ENCODE measurements at regions not wholly inside any gene's neighbourhood (a gene's known extent, or its start where the extent isn't known, plus 50 kb on each side); places are given as distances from the start of the nearest gene placed in this dataset.

DNA sequence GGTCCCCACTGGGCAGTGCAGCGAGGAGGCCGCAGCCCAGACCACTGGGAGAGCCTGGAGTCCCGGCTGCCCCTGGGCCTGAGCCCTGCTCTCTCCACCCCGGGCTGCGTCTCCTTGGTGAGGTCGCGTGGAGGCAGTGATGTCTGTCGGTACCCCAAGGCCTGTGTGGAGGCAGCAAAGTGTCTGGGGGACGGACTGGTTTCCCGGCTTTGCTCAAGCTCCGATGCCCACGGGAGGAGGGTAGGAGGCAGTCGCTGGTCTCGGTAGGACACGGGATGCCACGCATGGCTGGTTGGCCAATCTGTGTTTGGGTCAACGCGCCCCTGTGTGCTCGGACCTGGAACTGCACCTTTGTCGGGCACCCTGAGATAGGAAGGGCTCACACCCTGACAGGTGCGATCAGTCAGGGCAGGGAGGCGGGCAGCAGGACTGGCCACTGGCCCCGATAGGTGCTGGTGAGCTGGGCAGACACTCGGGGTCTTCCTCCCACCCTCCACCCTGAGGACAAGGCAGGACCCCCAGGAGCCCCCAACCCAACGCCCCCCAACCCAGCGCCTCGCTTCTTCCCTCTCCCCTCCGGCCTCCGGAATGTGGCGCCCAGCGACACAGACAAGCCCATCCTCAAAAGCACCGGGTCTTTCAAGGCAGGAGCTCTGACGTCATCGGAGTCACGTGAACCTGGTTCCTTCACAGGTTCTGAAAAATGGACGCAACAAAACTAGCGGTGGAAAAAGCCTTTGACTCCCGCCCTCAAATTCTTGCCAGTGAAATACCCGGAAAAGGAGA lies 288.6 kb downstream of the NDUFA10 start:
- no peak for DNase-seq (ENCODE audit: extremely low read depth, low read depth)
- TF ChIP-seq, protein P1, sequence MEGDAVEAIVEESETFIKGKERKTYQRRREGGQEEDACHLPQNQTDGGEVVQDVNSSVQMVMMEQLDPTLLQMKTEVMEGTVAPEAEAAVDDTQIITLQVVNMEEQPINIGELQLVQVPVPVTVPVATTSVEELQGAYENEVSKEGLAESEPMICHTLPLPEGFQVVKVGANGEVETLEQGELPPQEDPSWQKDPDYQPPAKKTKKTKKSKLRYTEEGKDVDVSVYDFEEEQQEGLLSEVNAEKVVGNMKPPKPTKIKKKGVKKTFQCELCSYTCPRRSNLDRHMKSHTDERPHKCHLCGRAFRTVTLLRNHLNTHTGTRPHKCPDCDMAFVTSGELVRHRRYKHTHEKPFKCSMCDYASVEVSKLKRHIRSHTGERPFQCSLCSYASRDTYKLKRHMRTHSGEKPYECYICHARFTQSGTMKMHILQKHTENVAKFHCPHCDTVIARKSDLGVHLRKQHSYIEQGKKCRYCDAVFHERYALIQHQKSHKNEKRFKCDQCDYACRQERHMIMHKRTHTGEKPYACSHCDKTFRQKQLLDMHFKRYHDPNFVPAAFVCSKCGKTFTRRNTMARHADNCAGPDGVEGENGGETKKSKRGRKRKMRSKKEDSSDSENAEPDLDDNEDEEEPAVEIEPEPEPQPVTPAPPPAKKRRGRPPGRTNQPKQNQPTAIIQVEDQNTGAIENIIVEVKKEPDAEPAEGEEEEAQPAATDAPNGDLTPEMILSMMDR (IDR thresholded peaks at IDR 0.05; ENCODE audit: low read depth, low read length), result no peak

DNA sequence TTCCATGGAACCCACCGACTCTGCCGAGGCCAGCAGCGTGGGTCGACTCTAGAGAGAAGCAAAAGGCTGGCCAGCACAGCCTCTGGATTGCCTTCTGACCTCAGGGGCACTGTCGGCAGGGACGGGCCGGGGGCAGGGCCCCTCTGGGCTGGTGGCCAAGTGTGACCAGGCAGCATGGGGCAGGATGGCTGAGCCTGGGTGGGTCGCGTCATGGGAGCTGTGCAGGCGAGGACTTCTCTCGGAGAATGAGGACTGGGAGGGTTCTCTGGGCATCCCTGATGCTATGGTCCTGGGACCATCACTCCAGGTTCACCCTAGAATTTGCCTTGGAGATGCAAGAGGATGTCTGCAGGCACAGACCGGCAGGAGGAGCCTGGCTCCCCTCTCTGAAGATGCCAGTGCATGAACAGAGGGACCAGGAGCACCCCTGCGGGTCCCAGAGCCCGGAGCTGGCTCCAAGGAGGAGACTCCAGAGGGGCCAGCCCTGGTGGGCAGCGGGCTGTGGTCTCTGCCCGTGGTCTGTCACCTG lies 289.2 kb downstream of the NDUFA10 start:
- TF ChIP-seq, protein P1 (IDR thresholded peaks at IDR 0.05; ENCODE audit: low read depth, low read length), result no peak
- no peak for DNase-seq (ENCODE audit: extremely low read depth, low read depth)

DNA sequence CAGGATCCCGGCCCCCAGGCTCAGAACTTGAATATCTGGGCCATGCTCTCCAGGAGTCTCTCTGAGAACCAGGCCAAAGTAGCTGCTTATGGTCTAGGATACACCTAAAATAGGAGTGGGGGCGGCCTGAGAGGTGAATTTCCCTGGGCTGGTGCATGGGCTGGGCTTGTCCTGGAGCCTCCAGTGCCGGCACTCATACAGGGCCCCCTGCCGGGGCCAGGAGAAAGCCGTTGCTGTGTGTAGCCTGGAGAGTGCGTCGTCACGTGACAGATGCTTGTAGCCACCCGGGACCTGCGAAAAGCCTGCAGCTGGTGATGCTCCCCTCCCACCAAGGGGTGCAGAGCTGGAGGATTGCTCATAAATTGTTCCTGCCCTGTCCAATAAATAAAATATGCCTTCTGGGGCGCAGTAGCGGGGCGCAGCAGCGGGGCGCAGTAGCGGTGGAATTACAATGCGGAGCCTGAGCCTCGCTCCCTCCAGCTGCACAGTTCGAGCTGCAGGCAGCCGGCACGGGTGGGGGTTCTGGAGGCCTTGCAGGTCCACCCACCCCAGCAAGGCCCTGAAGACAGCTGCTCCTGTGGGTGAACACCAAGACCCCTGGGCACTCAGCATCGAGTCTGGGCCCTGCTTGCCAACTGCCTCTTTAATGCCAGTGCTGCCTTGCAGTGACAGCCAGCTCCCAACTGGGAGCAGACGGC lies 289.9 kb downstream of the NDUFA10 start:
- TF ChIP-seq, protein P1 (IDR thresholded peaks at IDR 0.05; ENCODE audit: low read depth, low read length), result no peak
- no peak for DNase-seq (ENCODE audit: extremely low read depth, low read depth)

DNA sequence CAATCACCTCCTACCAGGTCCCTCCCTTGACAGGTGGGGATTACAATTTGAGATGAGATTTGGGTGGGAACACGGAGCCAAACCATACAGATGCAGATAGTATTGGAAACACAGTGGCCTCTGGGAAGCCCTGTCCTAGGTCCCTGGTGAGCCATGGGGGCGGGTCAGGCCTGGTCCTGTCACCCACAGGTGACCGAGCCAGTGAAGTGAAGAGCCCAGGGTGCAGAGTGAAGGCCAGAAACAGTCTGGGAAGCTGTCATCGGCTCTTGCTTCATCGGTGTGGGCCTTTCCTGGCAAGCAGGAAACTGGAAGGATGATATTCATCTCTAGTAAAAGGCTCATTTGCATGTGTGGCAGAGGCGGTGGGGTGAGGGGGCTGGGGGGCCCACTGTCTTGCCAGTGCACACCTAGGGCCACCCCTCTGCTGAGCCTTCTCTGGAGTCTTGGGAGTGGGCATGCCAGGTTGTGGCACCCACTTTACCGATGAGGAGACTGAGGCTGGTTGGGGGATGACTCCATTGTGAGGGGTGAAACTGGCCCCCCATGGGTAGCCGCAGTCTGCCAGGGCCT lies 290.6 kb downstream of the NDUFA10 start:
- no peak for DNase-seq (ENCODE audit: extremely low read depth, low read depth)
- TF ChIP-seq, protein P1 (IDR thresholded peaks at IDR 0.05; ENCODE audit: low read depth, low read length), result no peak

DNA sequence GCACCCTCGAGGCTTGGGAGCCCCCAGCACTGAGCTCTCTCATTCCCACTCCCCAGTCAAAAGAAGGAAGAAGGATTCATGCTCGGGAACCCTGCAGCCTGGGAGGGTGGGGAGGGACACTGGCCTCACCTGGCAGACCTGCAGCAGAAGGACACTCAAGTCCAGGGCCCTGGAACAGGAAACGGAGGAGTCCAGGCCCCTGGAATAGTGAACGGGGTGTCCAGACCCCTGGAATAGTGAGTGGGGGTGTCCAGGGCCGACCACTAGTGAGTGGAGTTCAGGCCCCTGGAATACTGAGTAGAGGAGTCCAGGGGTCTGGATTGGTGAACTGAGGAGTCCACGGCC lies 292.5 kb downstream of the NDUFA10 start:
- no peak for DNase-seq (ENCODE audit: extremely low read depth, low read depth)
- TF ChIP-seq, protein P1 (IDR thresholded peaks at IDR 0.05; ENCODE audit: low read depth, low read length), result no peak

DNA sequence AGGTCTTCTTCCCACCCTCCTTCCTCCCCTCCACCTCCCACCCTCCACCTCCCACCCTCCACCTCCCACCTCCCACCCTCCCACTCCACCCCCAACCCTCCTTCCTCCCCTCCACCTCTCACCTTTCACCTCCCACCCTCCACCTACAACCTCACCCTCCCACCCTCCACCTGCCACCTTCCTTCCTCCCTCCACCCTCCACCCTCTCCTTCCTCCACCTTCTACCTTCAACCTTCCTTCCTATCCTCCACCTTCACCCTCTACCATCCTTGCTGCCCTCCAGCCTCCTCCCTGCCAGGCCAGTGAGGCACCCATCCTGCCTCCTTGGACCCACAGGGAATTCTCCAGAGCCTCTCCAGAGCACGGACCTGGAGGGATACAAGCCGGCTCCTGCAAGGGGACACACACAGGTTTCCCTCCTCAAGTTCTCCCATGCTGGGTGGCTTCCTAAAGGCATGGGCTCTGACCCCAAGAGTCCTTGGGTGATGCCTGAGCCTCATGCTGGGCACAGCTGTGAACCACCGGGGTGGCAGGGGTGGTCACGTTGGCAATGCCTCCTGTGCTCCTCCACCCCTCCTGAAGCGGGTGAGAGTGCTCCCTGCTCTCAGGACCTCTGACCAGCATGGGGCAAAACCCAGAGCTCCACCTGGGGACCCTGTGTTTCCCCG lies 293.0 kb downstream of the NDUFA10 start:
- DNase-seq (ENCODE audit: extremely low read depth, low read depth), result no peak
- TF ChIP-seq, protein P1 (IDR thresholded peaks at IDR 0.05; ENCODE audit: low read depth, low read length), result no peak
